HepG2 (cell line): ENCODE measurements at regions not wholly inside any gene's neighbourhood (a gene's known extent, or its start where the extent isn't known, plus 50 kb on each side); places are given as distances from the start of the nearest gene placed in this dataset.

Source experiments
- AHDC1 ChIP-seq: sonication (generic); formaldehyde crosslinking; IDR thresholded peaks from 2 replicates; pipeline ENCODE4 v1.5.1; 2020; ENCODE audit warnings: mild to moderate bottlenecking, missing genetic modification reagents, borderline replicate concordance
- CREB3 ChIP-seq: sonication (generic); formaldehyde crosslinking; IDR thresholded peaks from 2 replicates; pipeline ENCODE4 v1.5.0; 2020; ENCODE audit warnings: missing genetic modification reagents
- IRF2 ChIP-seq: IDR thresholded peaks from 2 replicates; pipeline ENCODE4 v1.6.1; 2018; ENCODE audit warnings: missing genetic modification reagents, missing compliant biosample characterization
- MAF1 ChIP-seq: sonication (generic); formaldehyde crosslinking; IDR thresholded peaks from 2 replicates; pipeline ENCODE4 v1.5.0; 2020; ENCODE audit warnings: missing genetic modification reagents, borderline replicate concordance
- MIER2 ChIP-seq: IDR thresholded peaks from 2 replicates; pipeline ENCODE4 v1.6.1; 2016; ENCODE audit warnings: missing biosample characterization, missing genetic modification reagents
- NAIF1 ChIP-seq: sonication (generic); formaldehyde crosslinking; IDR thresholded peaks from 2 replicates; pipeline ENCODE4 v1.5.0; 2020; ENCODE audit warnings: mild to moderate bottlenecking, missing genetic modification reagents, borderline replicate concordance
- PHB2 ChIP-seq: fragments of 450-650 bp; IDR thresholded peaks from 2 replicates; pipeline ENCODE4 v1.6.1; 2018; ENCODE audit not compliant: partially characterized antibody
- SALL2 ChIP-seq: sonication (generic); formaldehyde crosslinking; IDR thresholded peaks from 2 replicates; pipeline ENCODE4 v1.8.1; 2023; ENCODE audit warnings: mild to moderate bottlenecking, missing genetic modification reagents, inconsistent platforms
- SIX1 ChIP-seq: sonication (generic); formaldehyde crosslinking; IDR thresholded peaks from 2 replicates; pipeline ENCODE4 v1.4.0; 2020; ENCODE audit warnings: missing genetic modification reagents, borderline replicate concordance
- STAT6 ChIP-seq: sonication (generic); formaldehyde crosslinking; IDR thresholded peaks from 2 replicates; pipeline ENCODE4 v1.4.0; 2020; ENCODE audit warnings: missing genetic modification reagents, mild to moderate bottlenecking, borderline replicate concordance
- TFDP1 ChIP-seq: IDR thresholded peaks from 2 replicates; pipeline ENCODE4 v1.6.1; 2016; ENCODE audit warnings: missing compliant biosample characterization, missing genetic modification reagents, borderline replicate concordance
- ZNF441 ChIP-seq: sonication (generic); formaldehyde crosslinking; IDR thresholded peaks from 2 replicates; pipeline ENCODE4 v1.7.0; 2021; ENCODE audit warnings: missing genetic modification reagents, borderline replicate concordance
- ZNF703 ChIP-seq: sonication (generic); formaldehyde crosslinking; IDR thresholded peaks from 2 replicates; pipeline ENCODE4 v1.5.1; 2020; ENCODE audit warnings: missing genetic modification reagents, mild to moderate bottlenecking, moderate library complexity, borderline replicate concordance
- ZNF704 ChIP-seq: sonication (generic); formaldehyde crosslinking; IDR thresholded peaks from 2 replicates; pipeline ENCODE4 v1.8.1; 2023; ENCODE audit warnings: mild to moderate bottlenecking, inconsistent platforms, moderate library complexity, missing genetic modification reagents, borderline replicate concordance
- ZNF761 ChIP-seq: sonication (generic); formaldehyde crosslinking; conservative IDR thresholded peaks from 2 replicates; pipeline ENCODE4 v1.4.0; 2020; ENCODE audit warnings: mild to moderate bottlenecking, missing genetic modification reagents
- ZNF784 ChIP-seq: sonication (generic); formaldehyde crosslinking; IDR thresholded peaks from 2 replicates; pipeline ENCODE4 v1.5.1; 2020; ENCODE audit warnings: missing genetic modification reagents, mild to moderate bottlenecking, borderline replicate concordance
- ZNF878 ChIP-seq: sonication (generic); formaldehyde crosslinking; IDR thresholded peaks from 2 replicates; pipeline ENCODE4 v1.8.1; 2023; ENCODE audit warnings: mild to moderate bottlenecking, missing genetic modification reagents, moderate library complexity

- TF ChIP-seq ZNF878 (CRISPR knock-in tag), result no peak
- TF ChIP-seq ZNF704 (CRISPR knock-in tag), result no peak; the same call in 1 of the 2 replicates
- no peak for TF ChIP-seq SIX1
- TF ChIP-seq TFDP1 (CRISPR knock-in tag), result peak; percentile 47; the same call in 1 of the 2 replicates
- TF ChIP-seq STAT6 (CRISPR knock-in tag), result no peak
- TF ChIP-seq CREB3, result no peak
- TF ChIP-seq NAIF1 (CRISPR knock-in tag), result no peak
- 0 out of 2 replicates have a peak, but pooled peaks have one; percentile 52 for TF ChIP-seq ZNF761
- TF ChIP-seq ZNF441 (CRISPR knock-in tag), result no peak
- TF ChIP-seq MIER2 (CRISPR knock-in tag), result 0 out of 2 replicates have a peak, but pooled peaks have one; percentile 40
- no peak for TF ChIP-seq PHB2
- no peak for TF ChIP-seq SALL2 (CRISPR knock-in tag)
- peak; percentile 85; the same call in 1 of the 2 replicates for TF ChIP-seq AHDC1 (CRISPR knock-in tag)
- TF ChIP-seq IRF2 (CRISPR knock-in tag), result peak; percentile 38; the same call in 1 of the 2 replicates
- 0 out of 2 replicates have a peak, but pooled peaks have one; percentile 36 for TF ChIP-seq ZNF784
- no peak for TF ChIP-seq ZNF703
- no peak for TF ChIP-seq MAF1
These were observed 430.5 kb downstream of the STK39 start (continued) for GRCh38 chr2:167816874-167817290.
